GM23338 (cell line): ENCODE measurements at regions not wholly inside any gene's neighbourhood (a gene's known extent, or its start where the extent isn't known, plus 50 kb on each side); places are given as distances from the start of the nearest gene placed in this dataset.

Experiments
- ATAC-seq: fragments of 200-7000 bp; cut with Tn5 transposase; 3 replicates; pipeline ENCODE4 v1.9.1; 2020
- DNase-seq: peaks from one replicate; pipeline ENCODE4 v3.0.0-alpha.2; 2015; ENCODE audit warnings: low spot score
- H2AFZ ChIP-seq: fragments of 200-600 bp; sonication (generic); 2 replicates; pipeline ENCODE4 v1.8.0; 2016; ENCODE audit warnings: antibody characterized with exemption, mild to moderate bottlenecking, moderate library complexity
- H3F3A ChIP-seq: fragments of 200-600 bp; sonication (generic); replicated peaks from 2 replicates; pipeline ENCODE4 v1.8.0; 2017; ENCODE audit warnings: antibody characterized with exemption, mixed run types, low read depth
- H3K27ac ChIP-seq: fragments of 200-600 bp; sonication (generic); 2 replicates; pipeline ENCODE4 v1.6.1; 2016; ENCODE audit warnings: low read depth
- H3K27me3 ChIP-seq: fragments of 200-600 bp; sonication (generic); 2 replicates; pipeline ENCODE4 v1.8.0; 2016; ENCODE audit warnings: mild to moderate bottlenecking, mixed run types, moderate library complexity; ENCODE audit not compliant: insufficient read depth
- H3K36me3 ChIP-seq: fragments of 200-600 bp; sonication (generic); 2 replicates; pipeline ENCODE4 v1.8.0; 2016; ENCODE audit warnings: mild to moderate bottlenecking; ENCODE audit not compliant: insufficient read depth
- H3K4me1 ChIP-seq: fragments of 200-600 bp; sonication (generic); 2 replicates; pipeline ENCODE4 v1.8.0; 2016; ENCODE audit warnings: mild to moderate bottlenecking, moderate library complexity; ENCODE audit not compliant: insufficient read depth
- H3K4me2 ChIP-seq: fragments of 200-600 bp; sonication (generic); 2 replicates; pipeline ENCODE4 v1.7.1; 2017; ENCODE audit warnings: mixed run types
- H3K4me3 ChIP-seq: fragments of 200-600 bp; sonication (generic); 2 replicates; pipeline ENCODE4 v1.6.1; 2016; ENCODE audit warnings: mixed run types
- H3K79me2 ChIP-seq: fragments of 200-600 bp; sonication (generic); replicated peaks from 2 replicates; pipeline ENCODE4 v1.8.0; 2017; ENCODE audit warnings: mild to moderate bottlenecking; ENCODE audit not compliant: insufficient read depth
- H3K9me2 ChIP-seq: fragments of 200-600 bp; sonication (generic); 2 replicates; pipeline ENCODE4 v1.8.0; 2017; ENCODE audit not compliant: insufficient read depth
- H4K20me1 ChIP-seq: fragments of 200-600 bp; sonication (generic); replicated peaks from 2 replicates; pipeline ENCODE4 v1.8.0; 2017; ENCODE audit warnings: mild to moderate bottlenecking; ENCODE audit not compliant: insufficient read depth
- H3K27ac Mint-ChIP-seq: 2 replicates; pipeline ENCODE4 v1.8.0; 2020; ENCODE audit warnings: inconsistent platforms, mild to moderate bottlenecking, moderate library complexity, mixed read lengths
- H3K27me3 Mint-ChIP-seq: 3 replicates; pipeline ENCODE4 v1.8.0; 2022; ENCODE audit warnings: low read depth, mild to moderate bottlenecking, moderate library complexity, mixed read lengths, inconsistent platforms; ENCODE audit not compliant: insufficient read depth, poor library complexity
- H3K36me3 Mint-ChIP-seq: 3 replicates; pipeline ENCODE4 v1.8.0; 2021; ENCODE audit warnings: low read depth, mild to moderate bottlenecking, inconsistent platforms, moderate library complexity, mixed read lengths
- H3K4me1 Mint-ChIP-seq: 3 replicates; pipeline ENCODE4 v1.8.0; 2020; ENCODE audit warnings: mild to moderate bottlenecking, inconsistent platforms, mixed read lengths
- H3K4me3 Mint-ChIP-seq: 3 replicates; pipeline ENCODE4 v1.8.0; 2021; ENCODE audit warnings: moderate library complexity, mild to moderate bottlenecking, inconsistent platforms, mixed read lengths
- H3K9me3 Mint-ChIP-seq: 3 replicates; pipeline ENCODE4 v1.8.0; 2020; ENCODE audit warnings: moderate library complexity, mild to moderate bottlenecking, inconsistent platforms, mixed read lengths
- CREB1 ChIP-seq: fragments of 250-450 bp; sonication (Bioruptor Pico); IDR thresholded peaks from 2 replicates; pipeline ENCODE4 v1.5.0; 2020; ENCODE audit warnings: low read depth, mild to moderate bottlenecking, moderate library complexity
- EZH2phosphoT487 ChIP-seq: fragments of 200-600 bp; sonication (generic); IDR thresholded peaks from one replicate; pipeline ENCODE4 v1.8.1; 2018; ENCODE audit warnings: antibody characterized with exemption; ENCODE audit not compliant: unreplicated experiment
- JUNB ChIP-seq: IDR thresholded peaks from one replicate; pipeline ENCODE4 v1.6.1; 2016; ENCODE audit warnings: antibody characterized with exemption; ENCODE audit not compliant: unreplicated experiment
- NANOG ChIP-seq: IDR thresholded peaks from 2 replicates; pipeline ENCODE4 v1.6.1; 2016; ENCODE audit warnings: antibody characterized with exemption, borderline replicate concordance
- POLR2AphosphoS5 ChIP-seq: IDR thresholded peaks from 2 replicates; pipeline ENCODE4 v1.6.1; 2016; ENCODE audit warnings: antibody characterized with exemption, low read depth
- ZNF114 ChIP-seq: fragments of 250-450 bp; sonication (Bioruptor Pico); IDR thresholded peaks from 2 replicates; pipeline ENCODE4 v1.5.0; 2020; ENCODE audit warnings: mild to moderate bottlenecking, moderate library complexity
- ZNF331 ChIP-seq: fragments of 250-450 bp; sonication (Bioruptor Pico); IDR thresholded peaks from 2 replicates; pipeline ENCODE4 v1.5.0; 2020; ENCODE audit warnings: low read depth, mild to moderate bottlenecking, moderate library complexity
- TF ChIP-seq, protein P1 (sequence below): IDR thresholded peaks from 2 replicates; pipeline ENCODE4 v1.6.1; 2016; ENCODE audit warnings: antibody characterized with exemption
- TF ChIP-seq, protein P2 (sequence below), 2 experiments: fragments of 200-600 bp in 1 of 2; sonication (generic) in 1 of 2; conservative IDR thresholded peaks; 2 replicates each; pipeline versions ENCODE4 v1.5.1 to v1.6.1; 2016 to 2017; ENCODE audit warnings: antibody characterized with exemption in 2 of 2, low read depth in 2 of 2, mild to moderate bottlenecking in 2 of 2, moderate library complexity in 1 of 2

DNA sequence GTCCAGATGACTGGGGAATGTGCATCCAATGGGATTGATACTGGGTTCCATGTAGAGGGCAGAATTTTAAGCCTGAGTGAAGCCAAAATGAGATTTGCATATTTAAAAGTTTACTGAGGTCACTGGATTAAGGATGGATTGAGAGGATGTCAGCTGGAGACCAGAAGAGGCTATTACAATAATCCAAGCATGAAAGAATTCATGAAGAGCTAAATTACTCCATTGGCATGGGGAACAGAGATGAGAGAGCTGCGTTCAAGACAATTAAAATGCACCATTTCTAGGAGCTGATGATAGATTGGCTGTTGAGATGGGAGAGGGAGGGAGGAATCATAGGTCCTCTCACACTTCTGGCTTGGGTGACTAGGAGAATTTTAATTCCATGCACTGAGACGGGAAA, 158.5 kb downstream of the JCAD start (continued):
- TF ChIP-seq EZH2phosphoT487 = no peak
- TF ChIP-seq JUNB = no peak
- TF ChIP-seq ZNF114 (CRISPR knock-in tag) = no peak

DNA sequence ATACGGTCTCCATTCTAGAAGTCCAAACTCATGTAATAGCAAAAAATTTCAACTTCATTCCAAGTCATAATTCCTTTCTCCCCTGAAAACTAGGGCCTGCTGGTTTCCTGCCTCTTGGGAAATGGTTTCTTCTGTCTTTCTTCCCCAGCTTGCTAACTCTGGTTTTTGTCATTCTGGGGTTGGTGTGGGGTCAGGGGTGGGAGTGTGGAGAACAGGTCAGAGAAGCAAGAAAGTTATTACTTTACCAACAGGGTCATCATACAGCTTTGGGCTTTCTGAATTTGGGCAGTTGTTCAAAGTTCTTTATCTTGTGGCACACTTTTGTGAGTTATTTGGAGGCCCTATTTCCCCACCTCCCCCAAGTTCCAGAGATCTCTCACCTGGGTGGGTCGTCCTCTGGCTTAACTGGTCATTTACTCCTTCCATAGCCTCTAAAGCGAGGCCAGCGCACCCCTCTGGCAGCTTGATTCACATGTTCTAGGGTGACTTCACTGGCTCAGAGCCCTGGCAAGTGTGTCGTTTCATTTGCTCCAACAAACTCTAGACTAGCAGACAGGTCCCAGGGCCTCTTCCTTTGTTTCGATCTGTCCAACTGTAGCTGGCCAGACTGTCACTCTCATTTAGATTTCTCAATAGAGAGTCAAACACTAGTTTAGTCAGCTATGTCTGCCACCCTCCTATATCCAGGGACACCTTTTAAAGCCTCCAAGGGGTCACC, 161.2 kb downstream of the JCAD start:
- Mint-ChIP-seq H3K4me1 (peaks cover 6% of the 10 kb centered on the region), H3K27ac (no peak overlapping the region), H3K36me3 (no peaks in the 10 kb centered on the region), H3K27me3 (peaks cover 2% of the 10 kb centered on the region), H3K4me3 (no peak overlapping the region), H3K9me3 (no peaks in the 10 kb centered on the region)
- Histone ChIP-seq H4K20me1 (no peaks in the 10 kb centered on the region), H3F3A (no peaks in the 10 kb centered on the region), H3K27ac (no peak overlapping the region), H3K79me2 (no peaks in the 10 kb centered on the region), H3K4me1 (no peaks in the 10 kb centered on the region), H3K4me3 (no peak overlapping the region), H3K27me3 (no peaks in the 10 kb centered on the region), H3K9me2 (peaks cover 18% of the 10 kb centered on the region; the same call in 1 of the 2 replicates), H3K4me2 (no peak overlapping the region), H2AFZ (no peak overlapping the region), H3K36me3 (no peaks in the 10 kb centered on the region)
- ATAC-seq (no peak), DNase-seq (no peak)
- TF ChIP-seq EZH2phosphoT487 (no peak), CREB1 (no peak), JUNB (no peak)

DNA sequence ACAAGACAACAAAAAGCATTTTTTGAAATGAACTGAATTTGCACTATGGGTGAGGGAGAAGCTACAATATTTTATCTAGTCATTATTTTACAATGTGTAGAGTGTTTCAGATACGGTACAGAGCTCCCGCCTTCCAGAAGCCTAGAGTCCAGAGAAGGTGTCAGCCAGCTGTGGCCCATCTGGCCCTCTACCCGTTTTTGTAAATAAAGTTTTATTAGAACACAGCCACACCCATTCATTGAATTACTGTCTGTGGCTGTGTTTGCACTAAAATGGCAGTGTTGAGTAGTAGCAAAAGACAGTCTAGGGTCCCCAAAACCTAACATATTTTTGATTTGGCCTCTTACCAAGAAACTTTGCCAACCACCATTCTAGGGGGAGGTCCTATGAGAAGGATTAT, 162.0 kb downstream of the JCAD start:
- no peaks in the 10 kb centered on the region for H3K9me3 Mint-ChIP-seq
- H3K27me3 Mint-ChIP-seq = peaks cover 2% of the 10 kb centered on the region
- H3K4me3 Mint-ChIP-seq = no peak overlapping the region
- DNase-seq (no peak), ATAC-seq (no peak)
- no peak overlapping the region for H3K4me2 ChIP-seq
- no peak overlapping the region for H3K27ac Mint-ChIP-seq
- no peaks in the 10 kb centered on the region for H3F3A ChIP-seq
- no peak overlapping the region for H3K4me3 ChIP-seq
- no peak for TF ChIP-seq JUNB
- TF ChIP-seq POLR2AphosphoS5 = no peak
- TF ChIP-seq, protein P1, sequence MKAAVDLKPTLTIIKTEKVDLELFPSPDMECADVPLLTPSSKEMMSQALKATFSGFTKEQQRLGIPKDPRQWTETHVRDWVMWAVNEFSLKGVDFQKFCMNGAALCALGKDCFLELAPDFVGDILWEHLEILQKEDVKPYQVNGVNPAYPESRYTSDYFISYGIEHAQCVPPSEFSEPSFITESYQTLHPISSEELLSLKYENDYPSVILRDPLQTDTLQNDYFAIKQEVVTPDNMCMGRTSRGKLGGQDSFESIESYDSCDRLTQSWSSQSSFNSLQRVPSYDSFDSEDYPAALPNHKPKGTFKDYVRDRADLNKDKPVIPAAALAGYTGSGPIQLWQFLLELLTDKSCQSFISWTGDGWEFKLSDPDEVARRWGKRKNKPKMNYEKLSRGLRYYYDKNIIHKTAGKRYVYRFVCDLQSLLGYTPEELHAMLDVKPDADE = no peak
- H3K36me3 ChIP-seq = no peaks in the 10 kb centered on the region
- no peaks in the 10 kb centered on the region for H3K4me1 ChIP-seq
- H3K79me2 ChIP-seq = no peaks in the 10 kb centered on the region
- no peak overlapping the region for H2AFZ ChIP-seq
- H3K27ac ChIP-seq = no peak overlapping the region
- H3K4me1 Mint-ChIP-seq = peaks cover 6% of the 10 kb centered on the region
- no peaks in the 10 kb centered on the region for H4K20me1 ChIP-seq
- H3K36me3 Mint-ChIP-seq = no peaks in the 10 kb centered on the region
- H3K9me2 ChIP-seq = peaks cover 18% of the 10 kb centered on the region; the same call in 1 of the 2 replicates
- H3K27me3 ChIP-seq = no peaks in the 10 kb centered on the region

DNA sequence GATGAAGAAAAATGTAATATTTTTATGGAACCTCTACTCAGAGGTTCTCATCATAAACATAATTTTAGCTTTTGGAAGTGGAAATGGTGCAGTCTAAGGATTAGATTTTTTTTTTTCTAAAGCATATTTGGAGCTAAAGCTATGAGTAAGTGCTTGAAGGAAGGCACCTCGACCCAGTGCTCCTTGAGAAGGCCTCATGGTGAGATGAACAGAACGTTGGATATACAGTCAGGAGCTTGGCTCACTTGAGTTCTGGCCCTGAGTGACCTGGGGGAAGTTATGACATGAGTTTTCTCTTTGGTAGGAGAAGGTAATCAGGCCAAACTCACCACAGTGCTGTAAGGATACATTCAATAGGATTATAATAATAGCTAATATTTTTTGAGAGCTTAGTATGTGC, 163.3 kb downstream of the JCAD start:
- Histone ChIP-seq H3K36me3 (no peaks in the 10 kb centered on the region), H3K27ac (no peak overlapping the region), H3K9me2 (peaks cover 17% of the 10 kb centered on the region; the same call in 1 of the 2 replicates), H4K20me1 (no peaks in the 10 kb centered on the region), H3K79me2 (no peaks in the 10 kb centered on the region), H3K27me3 (no peaks in the 10 kb centered on the region), H3F3A (no peaks in the 10 kb centered on the region), H3K4me1 (no peaks in the 10 kb centered on the region), H3K4me3 (no peak overlapping the region), H2AFZ (no peak overlapping the region), H3K4me2 (no peak overlapping the region)
- DNase-seq (no peak), ATAC-seq (no peak)
- no peak overlapping the region for H3K4me3 Mint-ChIP-seq
- H3K36me3 Mint-ChIP-seq = no peaks in the 10 kb centered on the region
- H3K27me3 Mint-ChIP-seq = peaks cover 2% of the 10 kb centered on the region
- H3K9me3 Mint-ChIP-seq = no peaks in the 10 kb centered on the region
- peaks cover 6% of the 10 kb centered on the region for H3K4me1 Mint-ChIP-seq
- H3K27ac Mint-ChIP-seq = no peak overlapping the region
- TF ChIP-seq EZH2phosphoT487 (no peak), NANOG (no peak), ZNF114 (CRISPR knock-in tag) (no peak), POLR2AphosphoS5 (no peak), JUNB (no peak), CREB1 (no peak), ZNF331 (CRISPR knock-in tag) (no peak)
- TF ChIP-seq, protein P2, sequence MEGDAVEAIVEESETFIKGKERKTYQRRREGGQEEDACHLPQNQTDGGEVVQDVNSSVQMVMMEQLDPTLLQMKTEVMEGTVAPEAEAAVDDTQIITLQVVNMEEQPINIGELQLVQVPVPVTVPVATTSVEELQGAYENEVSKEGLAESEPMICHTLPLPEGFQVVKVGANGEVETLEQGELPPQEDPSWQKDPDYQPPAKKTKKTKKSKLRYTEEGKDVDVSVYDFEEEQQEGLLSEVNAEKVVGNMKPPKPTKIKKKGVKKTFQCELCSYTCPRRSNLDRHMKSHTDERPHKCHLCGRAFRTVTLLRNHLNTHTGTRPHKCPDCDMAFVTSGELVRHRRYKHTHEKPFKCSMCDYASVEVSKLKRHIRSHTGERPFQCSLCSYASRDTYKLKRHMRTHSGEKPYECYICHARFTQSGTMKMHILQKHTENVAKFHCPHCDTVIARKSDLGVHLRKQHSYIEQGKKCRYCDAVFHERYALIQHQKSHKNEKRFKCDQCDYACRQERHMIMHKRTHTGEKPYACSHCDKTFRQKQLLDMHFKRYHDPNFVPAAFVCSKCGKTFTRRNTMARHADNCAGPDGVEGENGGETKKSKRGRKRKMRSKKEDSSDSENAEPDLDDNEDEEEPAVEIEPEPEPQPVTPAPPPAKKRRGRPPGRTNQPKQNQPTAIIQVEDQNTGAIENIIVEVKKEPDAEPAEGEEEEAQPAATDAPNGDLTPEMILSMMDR (conservative IDR thresholded peaks at IDR 0.05; ENCODE audit: low read depth in 2 of 2) = no peak
